ENCODE measurements at regions not wholly inside any gene's neighbourhood (a gene's known extent, or its start where the extent isn't known, plus 50 kb on each side); places are given as distances from the start of the nearest gene placed in this dataset.
"Not testable (repeated sequence)": the region's sequence is repeated elsewhere in the genome, so short reads cannot be mapped to it uniquely, and the experiment has no call there.

GRCh38 chr11:3434976-3435375, 56.0 kb upstream of the ZNF195 start:
- no peak for FAIRE-seq
- no peak overlapping the region for H3K27ac Mint-ChIP-seq (ENCODE audit: unreplicated experiment)
- H2AFZ ChIP-seq (ENCODE audit: low read depth, low read length), result no peak overlapping the region
- TF ChIP-seq EZH2 (IDR thresholded peaks at IDR 0.05; ENCODE audit: insufficient read depth, low read length) (no peak), CTCF (IDR thresholded peaks at IDR 0.05; ENCODE audit: insufficient read depth, low read depth, low read length) (no peak)
- peaks cover 2% of the 10 kb centered on the region for H3K36me3 Mint-ChIP-seq (ENCODE audit: low read depth, unreplicated experiment)
- no peaks in the 10 kb centered on the region for H3K4me1 Mint-ChIP-seq (ENCODE audit: low read depth, unreplicated experiment)
- H3K9ac ChIP-seq (ENCODE audit: low read length), result no peak overlapping the region
- H3K36me3 ChIP-seq (ENCODE audit: insufficient read depth, low read length), result no peaks in the 10 kb centered on the region
- H3K27me3 ChIP-seq (ENCODE audit: insufficient read depth, low read length), result no peaks in the 10 kb centered on the region
- H3K4me2 ChIP-seq (ENCODE audit: low read length), result no peak overlapping the region
- no peak overlapping the region for H3K4me3 Mint-ChIP-seq (ENCODE audit: unreplicated experiment)
- no peak overlapping the region for H3K27ac ChIP-seq (ENCODE audit: low read depth, low read length)
- peaks cover 6% of the 10 kb centered on the region for H3K27me3 Mint-ChIP-seq (ENCODE audit: low read depth, unreplicated experiment)
- no peaks in the 10 kb centered on the region for H3K79me2 ChIP-seq (ENCODE audit: insufficient read depth, low read length)
- H4K20me1 ChIP-seq (ENCODE audit: insufficient read depth, low read length), result no peaks in the 10 kb centered on the region
- H3K9me3 ChIP-seq (ENCODE audit: insufficient read depth, low read depth, low read length), result no peaks in the 10 kb centered on the region
- no peak for DNase-seq (ENCODE audit: low read depth)
- no peaks in the 10 kb centered on the region for H3K9me3 Mint-ChIP-seq (ENCODE audit: unreplicated experiment)
- H3K4me3 ChIP-seq (ENCODE audit: insufficient read depth, low read depth, low read length), result no peak overlapping the region
- no peaks in the 10 kb centered on the region for H3K4me1 ChIP-seq (ENCODE audit: insufficient read depth, low read length)

- not testable (repeated sequence) for H3K27ac Mint-ChIP-seq (ENCODE audit: unreplicated experiment); H3K4me1 ChIP-seq (ENCODE audit: insufficient read depth, low read length); H3K9me3 ChIP-seq (ENCODE audit: insufficient read depth, low read depth, low read length); FAIRE-seq; H4K20me1 ChIP-seq (ENCODE audit: insufficient read depth, low read length); H3K36me3 ChIP-seq (ENCODE audit: insufficient read depth, low read length); H3K27me3 ChIP-seq (ENCODE audit: insufficient read depth, low read length); H3K79me2 ChIP-seq (ENCODE audit: insufficient read depth, low read length); H3K27ac ChIP-seq (ENCODE audit: low read depth, low read length); DNase-seq (ENCODE audit: low read depth); H3K36me3 Mint-ChIP-seq (ENCODE audit: low read depth, unreplicated experiment); H3K4me3 Mint-ChIP-seq (ENCODE audit: unreplicated experiment); H2AFZ ChIP-seq (ENCODE audit: low read depth, low read length); H3K9ac ChIP-seq (ENCODE audit: low read length); H3K9me3 Mint-ChIP-seq (ENCODE audit: unreplicated experiment); H3K4me1 Mint-ChIP-seq (ENCODE audit: low read depth, unreplicated experiment); H3K4me2 ChIP-seq (ENCODE audit: low read length); H3K4me3 ChIP-seq (ENCODE audit: insufficient read depth, low read depth, low read length)
- H3K27me3 Mint-ChIP-seq (ENCODE audit: low read depth, unreplicated experiment), result peaks cover 19% of the 10 kb centered on the region
Observed at GRCh38 chr11:3429191-3429590, 50.2 kb upstream of the ZNF195 start.

All from astrocyte (in vitro differentiated cells and primary cell).